ENCODE measurements at regions not wholly inside any gene's neighbourhood (a gene's known extent, or its start where the extent isn't known, plus 50 kb on each side); places are given as distances from the start of the nearest gene placed in this dataset.

GRCh38 chr7:12913002-12913401 lies 225.6 kb downstream of the ARL4A start:
- FAIRE-seq (no peak), ATAC-seq (no peak), DNase-seq (ENCODE audit: low read depth, low spot score) (no peak)
- no peak overlapping the region for H3K27ac ChIP-seq (ENCODE audit: control insufficient read depth, insufficient read depth)
- no peaks in the 10 kb centered on the region for H3K9me3 ChIP-seq (replicated peaks; ENCODE audit: control insufficient read depth, insufficient read depth, low read length)
- H3K4me3 ChIP-seq = no peak overlapping the region
- no peak overlapping the region for H3K4me2 ChIP-seq (ENCODE audit: control insufficient read depth, insufficient read depth)
- SMC1A ChIA-PET (ENCODE audit: uncharacterized antibody, unreplicated experiment) = interaction anchor here (2.2 kb wide), 1 partner anchor 10 kb away, joined by 5 read pairs; no protein-coding TSS in a partner anchor
- POLR2A ChIA-PET = no interaction called here
- TF ChIP-seq MXI1 (IDR thresholded peaks at IDR 0.05; ENCODE audit: low read depth, low read length) (no peak), MTA2 (IDR thresholded peaks at IDR 0.05; ENCODE audit: low read depth) (no peak), HDAC2 (IDR thresholded peaks at IDR 0.05) (no peak), TCF7 (IDR thresholded peaks at IDR 0.05; ENCODE audit: borderline replicate concordance) (no peak), CEBPB (IDR thresholded peaks at IDR 0.05; ENCODE audit: borderline replicate concordance in 1 of 2, low read depth in 2 of 2, low read length in 2 of 2) (no peak), IRF5 (IDR thresholded peaks at IDR 0.05; ENCODE audit: borderline replicate concordance) (no peak), TBL1XR1 (IDR thresholded peaks at IDR 0.05; ENCODE audit: low read depth, low read length) (no peak)
- no peak overlapping the region for H2AFZ ChIP-seq (ENCODE audit: control insufficient read depth, low read depth, low read length)
- H3K27me3 ChIP-seq (replicated peaks in 1 of 2; ENCODE audit: control insufficient read depth in 2 of 2, insufficient read depth in 2 of 2, low read length in 1 of 2) = no peaks in the 10 kb centered on the region
- in situ Hi-C loops (cut with MboI) (no loop called here), intact Hi-C loops (cut with micrococcal nuclease; ENCODE audit: unreplicated experiment) (no loop called here)
- H3K79me2 ChIP-seq (ENCODE audit: control insufficient read depth, insufficient read depth, low read length) = no peaks in the 10 kb centered on the region
- no TSS peak for BruUV-seq (replicated peaks)
- no peaks in the 10 kb centered on the region for H4K20me1 ChIP-seq (ENCODE audit: control insufficient read depth, insufficient read depth)
- H3K9ac ChIP-seq (ENCODE audit: control insufficient read depth, insufficient read depth, low read length) = no peak overlapping the region
- RAD21 ChIA-PET (ENCODE audit: unreplicated experiment) = no interaction called here
- H3K4me1 ChIP-seq (ENCODE audit: control insufficient read depth, insufficient read depth, low read length) = no peaks in the 10 kb centered on the region
- CTCF ChIA-PET = interaction anchor here (0.8 kb wide), 1 partner anchor 8 kb away, joined by 3 read pairs; no protein-coding TSS in a partner anchor
- 20% methylated on average over 3 of the region's 3 CpGs for WGBS (ENCODE audit: insufficient coverage, insufficient replicate concordance, low lambda C conversion rate, missing lambda C conversion rate)
- no peaks in the 10 kb centered on the region for H3K36me3 ChIP-seq (ENCODE audit: control insufficient read depth in 2 of 2, insufficient read depth in 2 of 2, low read length in 1 of 2)

- POLR2A ChIA-PET = no interaction called here
- in situ Hi-C loops (cut with MboI) = no loop called here
- intact Hi-C loops (cut with micrococcal nuclease; ENCODE audit: unreplicated experiment) = no loop called here
- no peaks in the 10 kb centered on the region for H3K9me3 ChIP-seq (replicated peaks; ENCODE audit: control insufficient read depth, insufficient read depth, low read length)
- no peak for DNase-seq (ENCODE audit: low read depth, low spot score)
- no peaks in the 10 kb centered on the region for H3K79me2 ChIP-seq (ENCODE audit: control insufficient read depth, insufficient read depth, low read length)
- SMC1A ChIA-PET (ENCODE audit: uncharacterized antibody, unreplicated experiment) = interaction anchor here (0.6 kb wide), 1 partner anchor 10 kb away, joined by 3 read pairs; no protein-coding TSS in a partner anchor
- FAIRE-seq = no peak
- H3K9ac ChIP-seq (ENCODE audit: control insufficient read depth, insufficient read depth, low read length) = no peak overlapping the region
- BruUV-seq (replicated peaks) = no TSS peak
- H3K4me3 ChIP-seq = no peak overlapping the region
- H4K20me1 ChIP-seq (ENCODE audit: control insufficient read depth, insufficient read depth) = no peaks in the 10 kb centered on the region
- H2AFZ ChIP-seq (ENCODE audit: control insufficient read depth, low read depth, low read length) = no peak overlapping the region
- no peaks in the 10 kb centered on the region for H3K36me3 ChIP-seq (ENCODE audit: control insufficient read depth in 2 of 2, insufficient read depth in 2 of 2, low read length in 1 of 2)
- H3K4me2 ChIP-seq (ENCODE audit: control insufficient read depth, insufficient read depth) = no peak overlapping the region
- CTCF ChIA-PET = no interaction called here
- ATAC-seq = no peak
- 0% methylated on average over 2 of the region's 2 CpGs for WGBS (ENCODE audit: insufficient coverage, insufficient replicate concordance, low lambda C conversion rate, missing lambda C conversion rate)
- H3K4me1 ChIP-seq (ENCODE audit: control insufficient read depth, insufficient read depth, low read length) = no peaks in the 10 kb centered on the region
- H3K27ac ChIP-seq (ENCODE audit: control insufficient read depth, insufficient read depth) = no peak overlapping the region
- RAD21 ChIA-PET (ENCODE audit: unreplicated experiment) = no interaction called here
- H3K27me3 ChIP-seq (replicated peaks in 1 of 2; ENCODE audit: control insufficient read depth in 2 of 2, insufficient read depth in 2 of 2, low read length in 1 of 2) = no peaks in the 10 kb centered on the region
- no peak for TF ChIP-seq ZNF592 (IDR thresholded peaks at IDR 0.05)
- no peak for TF ChIP-seq CTCF (IDR thresholded peaks at IDR 0.05 in 2 of 3, conservative IDR thresholded peaks at IDR 0.05 in 1 of 3; ENCODE audit: control insufficient read depth in 2 of 3, extremely low read depth in 1 of 3, insufficient read depth in 1 of 3, low read depth in 3 of 3, low read length in 3 of 3)
- TF ChIP-seq CBFB (IDR thresholded peaks at IDR 0.05; ENCODE audit: low read depth) = no peak
These were observed 230.4 kb downstream of the ARL4A start for GRCh38 chr7:12917801-12918200.

Measured in GM12878 (cell line).